ENCODE measurements at regions not wholly inside any gene's neighbourhood (a gene's known extent, or its start where the extent isn't known, plus 50 kb on each side); places are given as distances from the start of the nearest gene placed in this dataset.
"Not testable (repeated sequence)": the region's sequence is repeated elsewhere in the genome, so short reads cannot be mapped to it uniquely, and the experiment has no call there.

GRCh38 chr4:129988957-129989356 lies 893.0 kb downstream of the C4orf33 start:
- in situ Hi-C loops (cut with HindIII; ENCODE audit: low pct_ligation_motif_present, low pct_unique_long_range_greater_than_20kb, low sequenced_read_pairs): no loop called here
- DNase-seq: no peak

- in situ Hi-C loops (cut with HindIII; ENCODE audit: low pct_ligation_motif_present, low pct_unique_long_range_greater_than_20kb, low sequenced_read_pairs): no loop called here
- DNase-seq: no peak
Observed at GRCh38 chr4:129994715-129995114, 898.8 kb downstream of the C4orf33 start.

GRCh38 chr4:129998436-129999150 lies 902.6 kb downstream of the C4orf33 start:
- in situ Hi-C loops (cut with HindIII; ENCODE audit: low pct_ligation_motif_present, low pct_unique_long_range_greater_than_20kb, low sequenced_read_pairs): no loop called here
- no peak for DNase-seq

GRCh38 chr4:129999156-129999555 lies 903.2 kb downstream of the C4orf33 start:
- in situ Hi-C loops (cut with HindIII; ENCODE audit: low pct_ligation_motif_present, low pct_unique_long_range_greater_than_20kb, low sequenced_read_pairs): no loop called here
- DNase-seq: no peak

- in situ Hi-C loops (cut with HindIII; ENCODE audit: low pct_ligation_motif_present, low pct_unique_long_range_greater_than_20kb, low sequenced_read_pairs): no loop called here
- DNase-seq: no peak
Observed at GRCh38 chr4:130008461-130008860, 912.5 kb downstream of the C4orf33 start.

GRCh38 chr4:130012806-130013205 lies 916.9 kb downstream of the C4orf33 start:
- in situ Hi-C loops (cut with HindIII; ENCODE audit: low pct_ligation_motif_present, low pct_unique_long_range_greater_than_20kb, low sequenced_read_pairs): not testable (repeated sequence)

GRCh38 chr4:130021706-130022105 lies 925.8 kb downstream of the C4orf33 start:
- in situ Hi-C loops (cut with HindIII; ENCODE audit: low pct_ligation_motif_present, low pct_unique_long_range_greater_than_20kb, low sequenced_read_pairs): no loop called here
- no peak for DNase-seq

More at GRCh38 chr4:130012806-130013205, 916.9 kb downstream of the C4orf33 start:
- DNase-seq: not testable (repeated sequence)

GRCh38 chr4:130023088-130023487 lies 927.1 kb downstream of the C4orf33 start:
- no peak for DNase-seq
- in situ Hi-C loops (cut with HindIII; ENCODE audit: low pct_ligation_motif_present, low pct_unique_long_range_greater_than_20kb, low sequenced_read_pairs): no loop called here

GRCh38 chr4:130025701-130026100 lies 929.7 kb downstream of the C4orf33 start:
- in situ Hi-C loops (cut with HindIII; ENCODE audit: low pct_ligation_motif_present, low pct_unique_long_range_greater_than_20kb, low sequenced_read_pairs): no loop called here
- no peak for DNase-seq

GRCh38 chr4:130026185-130026584 lies 930.2 kb downstream of the C4orf33 start:
- DNase-seq: no peak
- in situ Hi-C loops (cut with HindIII; ENCODE audit: low pct_ligation_motif_present, low pct_unique_long_range_greater_than_20kb, low sequenced_read_pairs): no loop called here

- in situ Hi-C loops (cut with HindIII; ENCODE audit: low pct_ligation_motif_present, low pct_unique_long_range_greater_than_20kb, low sequenced_read_pairs): no loop called here
- DNase-seq: no peak
Observed at GRCh38 chr4:130027973-130028372, 932.0 kb downstream of the C4orf33 start.

GRCh38 chr4:130028552-130028951 lies 932.6 kb downstream of the C4orf33 start:
- no peak for DNase-seq
- in situ Hi-C loops (cut with HindIII; ENCODE audit: low pct_ligation_motif_present, low pct_unique_long_range_greater_than_20kb, low sequenced_read_pairs): no loop called here

- in situ Hi-C loops (cut with HindIII; ENCODE audit: low pct_ligation_motif_present, low pct_unique_long_range_greater_than_20kb, low sequenced_read_pairs): no loop called here
Observed at GRCh38 chr4:130029442-130029841, 933.5 kb downstream of the C4orf33 start.

GRCh38 chr4:130031858-130032257 lies 935.9 kb downstream of the C4orf33 start:
- no peak for DNase-seq
- in situ Hi-C loops (cut with HindIII; ENCODE audit: low pct_ligation_motif_present, low pct_unique_long_range_greater_than_20kb, low sequenced_read_pairs): no loop called here

More at GRCh38 chr4:130029442-130029841, 933.5 kb downstream of the C4orf33 start:
- DNase-seq: no peak

GRCh38 chr4:130033657-130034056 lies 937.7 kb downstream of the C4orf33 start:
- DNase-seq; in situ Hi-C loops (cut with HindIII; ENCODE audit: low pct_ligation_motif_present, low pct_unique_long_range_greater_than_20kb, low sequenced_read_pairs): not testable (repeated sequence)

- DNase-seq: no peak
- in situ Hi-C loops (cut with HindIII; ENCODE audit: low pct_ligation_motif_present, low pct_unique_long_range_greater_than_20kb, low sequenced_read_pairs): no loop called here
Observed at GRCh38 chr4:130034876-130035275, 938.9 kb downstream of the C4orf33 start.

- DNase-seq: no peak
- in situ Hi-C loops (cut with HindIII; ENCODE audit: low pct_ligation_motif_present, low pct_unique_long_range_greater_than_20kb, low sequenced_read_pairs): no loop called here
Observed at GRCh38 chr4:130035391-130035790, 939.4 kb downstream of the C4orf33 start.

- DNase-seq; in situ Hi-C loops (cut with HindIII; ENCODE audit: low pct_ligation_motif_present, low pct_unique_long_range_greater_than_20kb, low sequenced_read_pairs): not testable (repeated sequence)
Observed at GRCh38 chr4:130037866-130038265, 941.9 kb downstream of the C4orf33 start.

GRCh38 chr4:130038540-130038939 lies 942.6 kb downstream of the C4orf33 start:
- DNase-seq; in situ Hi-C loops (cut with HindIII; ENCODE audit: low pct_ligation_motif_present, low pct_unique_long_range_greater_than_20kb, low sequenced_read_pairs): not testable (repeated sequence)

- in situ Hi-C loops (cut with HindIII; ENCODE audit: low pct_ligation_motif_present, low pct_unique_long_range_greater_than_20kb, low sequenced_read_pairs): no loop called here
- peak; percentile 73 for DNase-seq
Observed at GRCh38 chr4:130043732-130044160, 947.8 kb downstream of the C4orf33 start.
